ENCODE measurements at regions not wholly inside any gene's neighbourhood (a gene's known extent, or its start where the extent isn't known, plus 50 kb on each side); places are given as distances from the start of the nearest gene placed in this dataset.

DNA sequence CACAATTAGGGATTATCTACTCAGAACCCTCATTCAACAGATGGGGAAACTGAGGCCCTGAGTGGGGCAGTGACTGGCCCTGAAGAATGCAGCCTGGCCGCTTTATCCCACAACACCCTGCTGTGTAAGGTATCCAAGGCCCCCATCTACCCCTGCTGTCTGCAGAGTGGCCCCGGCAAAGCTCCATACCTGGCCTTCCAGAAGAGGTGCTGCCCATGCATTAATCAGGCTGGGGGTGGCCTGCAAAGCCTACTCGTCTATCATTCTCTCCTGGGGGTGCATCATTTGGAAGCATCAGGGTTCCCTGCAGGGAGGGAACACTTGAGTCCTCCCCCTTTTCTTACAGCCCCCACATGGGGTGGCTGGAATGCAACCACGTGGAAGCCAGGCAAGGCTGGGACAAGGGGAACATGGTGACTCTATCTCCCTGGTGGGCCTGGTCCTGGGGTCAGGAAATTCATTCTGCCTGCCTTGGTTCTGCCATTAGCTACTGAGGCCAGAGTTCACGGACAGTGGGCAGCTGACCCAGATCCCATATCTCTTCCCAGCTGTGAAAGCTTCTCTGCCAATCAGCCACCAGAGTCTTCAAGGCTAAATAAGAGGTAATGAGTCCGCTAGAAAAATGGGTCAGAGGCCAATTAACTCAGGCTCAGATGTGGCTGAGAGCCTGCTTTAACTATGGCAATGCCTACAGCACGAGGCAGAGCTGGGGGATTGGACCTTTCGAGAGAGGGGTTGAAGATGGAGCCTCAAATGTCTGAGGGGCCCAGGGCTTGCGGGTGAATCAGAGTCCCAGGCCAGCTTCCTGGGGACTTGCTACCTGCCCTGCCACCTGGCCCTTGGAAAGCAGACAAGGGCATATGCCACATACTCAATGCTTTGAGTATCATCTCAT, 72.3 kb upstream of the TOX2 start:
- intact Hi-C loops (cut with DNase I; ENCODE audit: low total_unique reads) = no loop called here
- no peaks in the 10 kb centered on the region for H3K27me3 ChIP-seq
- H3K4me3 ChIP-seq = no peak overlapping the region
- no peak for DNase-seq
- no peaks in the 10 kb centered on the region for H3K36me3 ChIP-seq
- TF ChIP-seq POLR2A (IDR thresholded peaks at IDR 0.05) (no peak), CTCF (IDR thresholded peaks at IDR 0.05) (no peak)
- no peaks in the 10 kb centered on the region for H3K9me3 ChIP-seq
- H3K4me1 ChIP-seq = no peaks in the 10 kb centered on the region
- no peak overlapping the region for H3K27ac ChIP-seq

DNA sequence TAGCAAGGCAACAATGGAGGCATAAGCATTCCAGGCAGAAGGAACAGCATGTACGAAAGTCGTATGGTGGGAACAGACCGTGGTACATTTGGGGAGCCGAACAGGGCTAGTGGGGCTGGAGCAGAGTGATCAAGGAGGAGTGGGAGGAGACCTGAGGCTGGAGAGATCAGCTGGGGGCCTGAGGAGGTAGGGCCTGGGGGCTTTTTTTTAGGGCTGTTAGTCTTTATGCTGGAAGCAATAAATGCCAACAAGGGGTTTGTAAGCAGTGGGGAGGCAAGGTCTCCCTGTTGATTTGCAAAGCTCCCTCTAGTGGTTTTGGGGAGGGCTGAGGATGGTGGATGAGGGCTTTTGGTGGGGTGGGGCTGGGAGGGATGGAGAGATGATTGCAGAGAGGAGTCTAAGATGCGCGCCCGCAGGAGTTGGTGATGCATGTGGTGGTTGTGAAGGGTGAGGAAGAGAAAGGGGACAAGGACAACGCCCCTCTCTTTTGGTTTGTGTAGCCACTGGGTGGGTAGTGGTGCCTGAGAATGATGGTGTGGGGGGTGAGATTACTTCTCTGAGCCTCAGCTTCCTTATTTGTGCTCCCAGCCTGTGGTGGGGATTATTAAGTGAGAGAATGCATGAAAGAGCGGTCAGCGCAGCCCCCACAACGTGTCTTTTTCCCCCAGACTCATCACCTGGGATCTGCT, 74.1 kb upstream of the TOX2 start:
- H3K9me3 ChIP-seq = no peaks in the 10 kb centered on the region
- no peak overlapping the region for H3K27ac ChIP-seq
- intact Hi-C loops (cut with DNase I; ENCODE audit: low total_unique reads) = no loop called here
- no peaks in the 10 kb centered on the region for H3K27me3 ChIP-seq
- H3K4me1 ChIP-seq = no peaks in the 10 kb centered on the region
- no peak overlapping the region for H3K4me3 ChIP-seq
- no peak for DNase-seq
- TF ChIP-seq CTCF (IDR thresholded peaks at IDR 0.05) (no peak), POLR2A (IDR thresholded peaks at IDR 0.05) (no peak)
- no peaks in the 10 kb centered on the region for H3K36me3 ChIP-seq

DNA sequence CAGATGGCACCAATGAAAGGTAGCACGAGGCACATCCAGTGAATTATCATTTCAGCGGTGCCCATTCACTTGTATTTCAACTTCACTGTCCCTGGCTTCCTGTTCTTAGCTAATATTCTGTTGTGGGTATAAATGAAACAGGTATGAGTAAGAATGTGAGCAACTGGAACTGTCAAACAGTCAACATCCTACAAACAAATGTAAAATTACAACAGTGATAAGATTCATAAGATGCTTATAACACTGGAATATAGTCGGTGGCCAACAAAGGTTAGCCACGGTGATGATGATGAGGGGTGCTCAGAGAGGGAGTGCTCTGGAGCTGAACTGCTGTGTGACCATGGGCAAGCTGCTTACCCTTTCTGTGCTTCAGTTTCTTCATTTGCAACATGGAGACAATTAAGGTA, 74.9 kb upstream of the TOX2 start:
- Histone ChIP-seq H3K4me1 (no peaks in the 10 kb centered on the region), H3K27me3 (no peaks in the 10 kb centered on the region), H3K4me3 (no peak overlapping the region), H3K27ac (no peak overlapping the region), H3K36me3 (no peaks in the 10 kb centered on the region), H3K9me3 (no peaks in the 10 kb centered on the region)
- TF ChIP-seq POLR2A (IDR thresholded peaks at IDR 0.05) (no peak), CTCF (IDR thresholded peaks at IDR 0.05) (no peak)
- no peak for DNase-seq
- intact Hi-C loops (cut with DNase I; ENCODE audit: low total_unique reads) = no loop called here

DNA sequence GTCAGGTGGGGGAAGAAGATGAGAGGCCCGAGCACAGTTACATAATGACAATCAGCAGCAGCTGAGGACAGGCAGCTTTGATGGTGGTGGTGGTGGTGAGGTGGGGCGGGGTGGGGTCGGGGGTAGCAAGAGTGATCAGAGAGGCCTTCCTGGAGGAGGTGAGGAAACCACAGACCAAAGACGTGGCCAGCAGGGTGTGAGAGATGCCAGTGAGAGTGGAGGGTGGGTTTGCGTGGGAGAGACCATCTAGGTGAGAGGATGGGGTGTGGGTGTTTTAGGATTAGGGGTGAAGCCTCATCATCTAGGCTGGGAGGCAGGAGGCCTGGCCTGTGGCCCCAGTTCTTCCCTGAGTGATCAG, 76.0 kb upstream of the TOX2 start:
- intact Hi-C loops (cut with DNase I; ENCODE audit: low total_unique reads) = no loop called here
- DNase-seq = no peak
- Histone ChIP-seq H3K36me3 (no peaks in the 10 kb centered on the region), H3K27me3 (no peaks in the 10 kb centered on the region), H3K4me3 (no peak overlapping the region), H3K4me1 (no peaks in the 10 kb centered on the region), H3K9me3 (no peaks in the 10 kb centered on the region), H3K27ac (no peak overlapping the region)
- TF ChIP-seq CTCF (IDR thresholded peaks at IDR 0.05) (no peak), POLR2A (IDR thresholded peaks at IDR 0.05) (no peak)
